Motor neuron (in vitro differentiated cells): ENCODE measurements at regions not wholly inside any gene's neighbourhood (a gene's known extent, or its start where the extent isn't known, plus 50 kb on each side); places are given as distances from the start of the nearest gene placed in this dataset.

ENCODE experiments used
- ATAC-seq, 8 experiments: fragments of 200-7000 bp; cut with Tn5 transposase; replicated peaks in 6 of 8; 2 replicates each; pipeline ENCODE4 v1.8.0; 2021; ENCODE audit warnings: mild to moderate bottlenecking in 8 of 8, moderate library complexity in 8 of 8
- H3K27ac ChIP-seq, 2 donors: fragments of 250-450 bp; sonication (Bioruptor Pico); 2 replicates each; pipeline ENCODE4 v1.9.0; 2021; ENCODE audit warnings: antibody characterized with exemption in 2 of 2, mild to moderate bottlenecking in 2 of 2, moderate library complexity in 1 of 2
- H3K4me1 ChIP-seq, 2 donors: fragments of 250-450 bp; sonication (Bioruptor Pico); replicated peaks in 1 of 2; 2 replicates each; pipeline ENCODE4 v1.6.1; 2021; ENCODE audit warnings: antibody characterized with exemption in 2 of 2, mild to moderate bottlenecking in 2 of 2, moderate library complexity in 1 of 2
- H3K4me3 ChIP-seq, 5 donors: fragments of 250-450 bp; sonication (Bioruptor Pico); 2 replicates each; pipeline ENCODE4 v1.9.0; 2021; ENCODE audit warnings: antibody characterized with exemption in 5 of 5, mild to moderate bottlenecking in 5 of 5, moderate library complexity in 4 of 5
- WGBS, 10 experiments: fragments of 450-650 bp; shearing (Covaris generic); methylation state at CpG; one replicate each; pipeline ENCODE4 v1.0.0; 2022; 5-methylcytosine and 5-hydroxymethylcytosine counted together
- in situ Hi-C, 9 experiments: fragments of 400-800 bp; cut with MboI; loops; one replicate each; pipeline ENCODE4 v1.15.0; 2021; ENCODE audit warnings: low sequenced_read_pairs in 9 of 9, low pct_unique_long_range_greater_than_20kb in 2 of 9; ENCODE audit not compliant: unreplicated experiment in 9 of 9

DNA sequence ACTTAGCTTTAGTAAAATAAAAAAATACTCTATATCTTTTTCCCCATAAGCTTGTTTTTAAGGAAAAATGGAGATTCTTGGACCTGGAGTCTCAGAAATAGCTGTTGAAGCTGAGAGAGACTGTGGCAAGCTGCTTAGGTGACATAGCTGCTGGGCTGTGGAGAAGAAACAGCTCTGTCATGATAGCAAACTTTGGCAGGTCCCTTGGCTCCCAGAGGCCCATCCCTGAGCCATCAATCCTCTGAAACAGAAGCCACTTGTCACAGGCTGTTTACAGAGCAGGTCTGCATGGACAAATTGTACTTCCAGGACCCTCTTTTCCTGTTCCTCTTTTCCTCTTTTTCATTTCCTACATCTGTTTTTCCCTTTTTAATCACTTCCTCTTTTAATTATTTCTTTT is 1370.1 kb upstream of the CRIM1 start:
- in situ Hi-C loops = no loop called here
- ATAC-seq = peak in 1 of 8 experiments; percentile 32
- no peak overlapping the region for H3K27ac ChIP-seq
- no peak overlapping the region for H3K4me3 ChIP-seq
- no peaks in the 10 kb centered on the region for H3K4me1 ChIP-seq

DNA sequence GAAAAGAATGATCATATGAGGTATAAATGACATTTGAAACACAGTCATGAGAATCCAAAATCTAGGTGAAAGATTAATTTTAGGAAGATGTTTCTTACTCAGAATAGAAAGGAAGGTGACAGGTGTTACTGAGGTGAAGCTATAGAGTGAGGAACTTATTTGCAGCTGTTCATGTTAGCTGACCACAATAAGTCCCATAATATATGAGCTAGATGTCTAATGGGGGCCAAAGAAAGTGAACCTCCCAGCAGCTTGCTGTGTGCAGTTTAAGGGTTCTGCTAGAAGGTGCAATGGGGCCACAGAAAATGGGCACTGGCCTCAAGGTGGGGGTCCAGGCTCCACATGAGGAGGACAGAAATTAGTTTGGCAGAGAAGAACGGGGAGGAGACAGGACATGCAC is 1374.9 kb upstream of the CRIM1 start:
- H3K4me3 ChIP-seq = no peak overlapping the region
- ATAC-seq = no peak
- in situ Hi-C loops = no loop called here
- no peak overlapping the region for H3K27ac ChIP-seq
- H3K4me1 ChIP-seq = no peaks in the 10 kb centered on the region
- 0 to 100% (median 89%) methylated on average over 1 of the region's 1 CpG; no CpG with 5 or more reads in 4 of the 10 experiments for WGBS, 10 experiments

DNA sequence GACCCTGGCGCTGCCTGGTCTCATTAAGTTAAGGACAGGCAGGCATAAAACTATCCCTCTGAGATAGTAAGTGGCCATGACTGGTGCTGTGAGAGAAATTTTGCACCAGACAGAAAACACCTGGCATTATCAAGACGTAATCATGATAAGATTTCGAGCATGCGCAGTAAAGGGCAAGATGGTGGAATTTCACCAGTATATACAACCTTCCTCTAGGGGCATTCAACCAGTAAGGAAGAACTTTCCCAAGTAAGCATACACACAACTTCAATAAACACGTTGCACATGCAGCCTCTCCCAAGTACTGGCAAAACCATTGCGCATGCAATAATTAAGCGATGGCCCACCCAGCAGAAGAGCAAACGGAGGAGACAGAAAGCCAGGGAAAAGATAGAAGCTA is 1376.4 kb upstream of the CRIM1 start:
- Histone ChIP-seq H3K27ac (no peak overlapping the region), H3K4me3 (no peak overlapping the region), H3K4me1 (no peaks in the 10 kb centered on the region)
- in situ Hi-C loops = no loop called here
- ATAC-seq = peak in 1 of 8 experiments; percentile 29
- 0 to 100% (median 86%) methylated on average over 1 to 7 of the region's 8 CpGs for WGBS, 10 experiments

DNA sequence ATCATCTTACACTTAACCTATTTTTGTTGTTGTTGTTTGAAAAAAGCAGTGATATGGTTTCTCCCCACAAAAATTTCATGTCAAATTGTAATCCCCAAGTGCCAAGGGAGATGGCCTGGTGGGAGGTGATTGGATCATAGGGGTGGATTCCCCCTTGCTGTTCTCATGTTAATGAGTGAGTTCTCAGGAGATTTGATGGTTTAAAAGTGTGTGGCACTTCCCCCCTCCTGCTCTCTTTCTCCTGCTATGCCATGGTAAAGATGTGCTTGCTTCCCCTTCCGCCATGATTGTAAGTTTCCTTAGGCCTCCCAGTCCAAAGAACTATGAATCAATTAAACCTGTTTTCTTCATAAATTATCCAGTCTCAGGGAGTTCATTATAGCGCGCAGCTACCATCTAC is 1362.7 kb upstream of the FAM98A start:
- ATAC-seq = no peak
- in situ Hi-C loops = no loop called here
- 38 to 100% (median 90%) methylated on average over 1 to 3 of the region's 3 CpGs; no CpG with 5 or more reads in 1 of the 10 experiments for WGBS, 10 experiments
- H3K4me1 ChIP-seq = no peaks in the 10 kb centered on the region
- H3K27ac ChIP-seq = no peak overlapping the region
- H3K4me3 ChIP-seq = no peak overlapping the region

DNA sequence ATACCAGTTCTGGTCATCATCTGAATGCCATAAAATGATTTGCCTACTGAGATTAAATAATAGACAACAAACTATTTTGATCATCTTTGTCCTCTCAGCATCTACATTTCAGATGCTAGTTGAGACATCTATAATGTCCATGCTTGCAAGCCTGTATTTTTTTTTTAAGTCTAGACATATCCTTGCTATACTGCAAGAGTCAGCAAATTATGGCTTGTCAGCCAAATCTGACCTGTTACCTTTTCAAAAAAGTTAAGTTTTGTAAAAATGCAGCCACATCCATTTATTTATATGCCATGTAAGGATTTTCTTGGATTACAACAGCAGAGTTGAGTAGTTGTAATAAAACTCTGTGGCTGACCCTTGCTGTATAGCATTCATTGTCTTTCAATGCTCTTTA is 1355.7 kb upstream of the FAM98A start:
- in situ Hi-C loops = no loop called here
- no peak for ATAC-seq

GRCh38 chr2:34950797-34951196 is 1351.7 kb upstream of the FAM98A start:
- H3K27ac ChIP-seq = no peak overlapping the region
- ATAC-seq = no peak
- no peak overlapping the region for H3K4me3 ChIP-seq
- in situ Hi-C loops = no loop called here
- H3K4me1 ChIP-seq = no peaks in the 10 kb centered on the region
- 15 to 100% (median 58%) methylated on average over 2 to 6 of the region's 6 CpGs for WGBS, 10 experiments

More for the DNA sequence above, 1355.7 kb upstream of the FAM98A start:
- no peaks in the 10 kb centered on the region for H3K4me1 ChIP-seq
- H3K27ac ChIP-seq = no peak overlapping the region
- H3K4me3 ChIP-seq = no peak overlapping the region

- ATAC-seq = no peak
- 0 to 86% (median 26%) methylated on average over 1 of the region's 1 CpG; no CpG with 5 or more reads in 2 of the 10 experiments for WGBS, 10 experiments
- H3K27ac ChIP-seq = no peak overlapping the region
Observed at GRCh38 chr2:34949316-34949715, 1350.2 kb upstream of the FAM98A start.

GRCh38 chr2:34936089-34936488 is 1337.0 kb upstream of the FAM98A start:
- 90 to 100% methylated on average over 2 of the region's 7 CpGs; no CpG with 5 or more reads in 8 of the 10 experiments for WGBS, 10 experiments

More at GRCh38 chr2:34949316-34949715, 1350.2 kb upstream of the FAM98A start:
- in situ Hi-C loops = no loop called here
- H3K4me1 ChIP-seq = no peaks in the 10 kb centered on the region
- no peak overlapping the region for H3K4me3 ChIP-seq

GRCh38 chr2:34912084-34912483 is 1313.0 kb upstream of the FAM98A start:
- Histone ChIP-seq H3K4me3 (no peak overlapping the region), H3K27ac (no peak overlapping the region), H3K4me1 (no peaks in the 10 kb centered on the region)
- WGBS, 10 experiments = 0 to 100% (median 36%) methylated on average over 1 to 2 of the region's 2 CpGs; no CpG with 5 or more reads in 6 of the 10 experiments
- in situ Hi-C loops = no loop called here
- ATAC-seq = no peak

More at GRCh38 chr2:34936089-34936488, 1337.0 kb upstream of the FAM98A start:
- in situ Hi-C loops = no loop called here
- H3K27ac ChIP-seq = no peak overlapping the region
- ATAC-seq = no peak
- H3K4me3 ChIP-seq = no peak overlapping the region
- no peaks in the 10 kb centered on the region for H3K4me1 ChIP-seq

- no peak overlapping the region for H3K4me3 ChIP-seq
- H3K27ac ChIP-seq = no peak overlapping the region
- no peaks in the 10 kb centered on the region for H3K4me1 ChIP-seq
- in situ Hi-C loops = no loop called here
- WGBS, 10 experiments = 2 to 94% (median 81%) methylated on average over 2 to 4 of the region's 4 CpGs
- ATAC-seq = no peak
Observed at GRCh38 chr2:34909992-34910705, 1311.0 kb upstream of the FAM98A start.

- ATAC-seq = no peak
- in situ Hi-C loops = no loop called here
- WGBS, 10 experiments = 49 to 93% (median 89%) methylated on average over 2 to 3 of the region's 3 CpGs; no CpG with 5 or more reads in 2 of the 10 experiments
- Histone ChIP-seq H3K27ac (no peak overlapping the region), H3K4me3 (no peak overlapping the region), H3K4me1 (no peaks in the 10 kb centered on the region)
Observed at GRCh38 chr2:34907812-34908211, 1308.7 kb upstream of the FAM98A start.

DNA sequence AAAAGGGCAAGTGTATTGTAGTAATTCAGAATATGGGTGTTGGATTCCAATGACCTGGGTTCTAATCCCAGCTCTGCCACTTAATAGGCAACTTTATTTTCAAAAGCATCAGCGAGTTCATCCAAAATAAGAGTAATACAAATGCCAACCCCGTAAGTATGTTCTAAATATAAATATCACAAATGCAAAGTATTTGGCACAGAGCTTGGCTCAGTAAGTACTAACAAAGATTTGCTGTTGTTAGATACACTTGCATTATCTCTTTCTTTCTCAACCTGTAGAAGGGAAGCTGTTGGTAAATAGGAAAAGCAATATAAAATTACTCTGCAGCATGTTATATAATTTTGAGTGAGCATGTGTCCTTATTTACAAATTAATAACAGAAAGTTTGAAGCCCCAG is 1302.6 kb upstream of the FAM98A start:
- H3K4me1 ChIP-seq = peaks cover 0 to 6% of the 10 kb centered on the region in 2 donors
- WGBS, 10 experiments = 13 to 93% (median 81%) methylated on average over 1 to 2 of the region's 2 CpGs; no CpG with 5 or more reads in 4 of the 10 experiments
- no peak overlapping the region for H3K4me3 ChIP-seq
- no peak overlapping the region for H3K27ac ChIP-seq
- in situ Hi-C loops = no loop called here
- no peak for ATAC-seq

DNA sequence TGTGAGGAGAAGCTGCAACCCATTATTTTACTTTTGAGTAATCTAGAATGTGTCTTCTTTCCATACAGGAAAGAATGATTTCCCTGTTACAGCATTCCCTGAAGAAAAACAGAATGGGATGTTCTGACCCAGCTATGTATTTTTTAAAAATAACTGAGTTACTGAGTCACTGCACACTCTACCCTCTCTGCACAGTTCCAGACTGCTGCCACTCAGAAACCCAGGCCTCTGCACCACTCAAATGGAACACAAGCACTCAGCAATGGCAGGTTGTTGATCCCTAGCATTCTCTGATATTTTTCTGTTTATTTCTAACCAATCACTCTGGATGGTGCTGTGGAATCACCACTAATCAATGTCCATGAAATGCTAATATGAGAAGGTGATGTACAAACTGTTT is 1300.0 kb upstream of the FAM98A start:
- in situ Hi-C loops = no loop called here
- Histone ChIP-seq H3K4me3 (no peak overlapping the region), H3K27ac (no peak overlapping the region), H3K4me1 (peaks cover 0 to 6% of the 10 kb centered on the region in 2 donors)
- no peak for ATAC-seq

- in situ Hi-C loops = no loop called here
- Histone ChIP-seq H3K27ac (no peak overlapping the region), H3K4me3 (no peak overlapping the region), H3K4me1 (no peaks in the 10 kb centered on the region)
- ATAC-seq = no peak
- whole genome bisulfite sequencing, 10 experiments = 0 to 90% (median 39%) methylated on average over 1 to 2 of the region's 2 CpGs; no CpG with 5 or more reads in 2 of the 10 experiments
Observed at GRCh38 chr2:34892766-34893165, 1293.7 kb upstream of the FAM98A start.
